GM19372 (cell line): ENCODE measurements at regions not wholly inside any gene's neighbourhood (a gene's known extent, or its start where the extent isn't known, plus 50 kb on each side); places are given as distances from the start of the nearest gene placed in this dataset.

ENCODE experiments used
- ATAC-seq: cut with Tn5 transposase; IDR thresholded peaks from one replicate; pipeline ENCODE4 v1.9.1; 2021; ENCODE audit warnings: mild to moderate bottlenecking, low read depth, moderate library complexity; ENCODE audit not compliant: unreplicated experiment

DNA sequence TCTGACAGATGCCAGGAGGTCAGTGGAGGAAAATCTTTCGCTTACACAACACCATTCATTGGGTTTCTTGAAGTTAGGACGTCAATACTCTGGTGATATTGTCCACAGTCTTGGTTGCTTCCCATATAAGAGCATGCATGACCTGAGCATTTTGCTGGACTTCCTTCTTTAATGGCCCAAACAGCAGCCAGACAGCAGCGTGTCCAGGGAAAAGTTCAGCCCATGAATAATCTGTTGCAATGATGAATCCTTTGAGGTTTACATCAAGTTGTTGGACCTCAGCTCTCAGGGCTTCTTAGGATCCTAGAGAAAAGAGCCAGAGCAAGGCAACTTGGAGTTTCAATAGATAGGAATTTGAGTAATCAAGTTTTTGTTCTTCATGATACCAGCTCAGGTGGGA, 155.6 kb upstream of the MGAT5 start:
- ATAC-seq, result no peak

GRCh38 chr2:134099273-134099672, 154.6 kb upstream of the MGAT5 start:
- ATAC-seq, result no peak

GRCh38 chr2:134103196-134103595, 150.7 kb upstream of the MGAT5 start:
- no peak for ATAC-seq

- ATAC-seq, result no peak
These were observed 149.1 kb upstream of the MGAT5 start for GRCh38 chr2:134104754-134105153.

- no peak for ATAC-seq
These were observed 146.5 kb upstream of the MGAT5 start for GRCh38 chr2:134107402-134107801.

DNA sequence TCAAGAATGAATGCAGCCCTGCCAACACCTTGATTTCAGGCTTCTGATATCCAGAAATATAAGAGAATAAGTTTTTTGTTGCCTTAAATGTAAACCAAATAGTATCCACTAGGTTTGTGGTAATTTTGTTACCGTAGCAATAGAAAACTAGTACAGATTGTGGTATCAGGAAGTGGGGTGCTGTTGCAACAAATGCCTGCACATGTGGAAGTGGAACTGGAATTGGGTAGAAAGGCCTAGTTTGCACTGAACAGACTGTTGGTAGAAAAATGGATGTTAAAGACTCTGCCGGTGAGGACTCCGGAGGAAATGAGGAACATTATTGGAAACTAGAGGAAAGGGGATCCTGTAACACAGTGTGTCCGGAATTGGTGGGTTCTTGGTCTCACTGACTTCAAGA, 145.8 kb upstream of the MGAT5 start:
- no peak for ATAC-seq

GRCh38 chr2:134109246-134109645, 144.6 kb upstream of the MGAT5 start:
- no peak for ATAC-seq

DNA sequence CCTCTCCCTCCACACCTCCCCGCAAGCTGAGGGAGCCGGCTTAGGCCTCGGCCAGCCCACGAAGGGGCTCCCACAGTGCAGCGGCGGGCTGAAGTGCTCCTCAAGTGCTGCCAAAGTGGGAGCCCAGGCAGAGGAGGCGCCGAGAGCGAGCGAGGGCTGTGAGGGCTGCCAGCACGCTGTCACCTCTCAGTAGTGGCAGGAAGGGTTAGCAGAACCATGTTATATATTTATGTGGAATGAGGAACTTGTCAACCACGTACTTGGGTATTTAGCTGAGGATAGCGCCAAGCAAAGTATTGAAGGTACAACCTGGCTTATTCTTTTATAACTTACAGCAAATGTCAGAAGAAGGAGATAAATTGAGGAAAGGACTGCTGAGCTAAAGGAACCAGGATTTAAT, 144.1 kb upstream of the MGAT5 start:
- ATAC-seq, result no peak

DNA sequence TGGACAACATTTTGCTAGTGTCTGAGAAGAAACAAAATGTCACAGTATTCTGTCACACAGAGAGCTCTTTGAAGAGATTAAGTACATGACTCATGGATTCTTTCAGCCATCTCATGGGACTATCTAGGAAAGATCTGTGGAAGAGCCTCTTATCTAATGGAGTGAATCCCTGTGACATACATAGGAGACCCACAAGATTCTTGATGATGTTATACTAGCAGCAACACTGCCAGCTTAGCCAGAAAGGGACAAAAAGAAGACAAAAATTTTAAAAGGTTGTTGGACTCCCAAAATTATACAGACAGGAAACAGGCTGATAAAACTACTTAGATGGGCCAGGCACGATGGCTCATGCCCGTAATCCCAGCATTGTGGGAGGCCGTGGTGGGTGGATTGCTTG, 143.3 kb upstream of the MGAT5 start:
- ATAC-seq, result no peak

DNA sequence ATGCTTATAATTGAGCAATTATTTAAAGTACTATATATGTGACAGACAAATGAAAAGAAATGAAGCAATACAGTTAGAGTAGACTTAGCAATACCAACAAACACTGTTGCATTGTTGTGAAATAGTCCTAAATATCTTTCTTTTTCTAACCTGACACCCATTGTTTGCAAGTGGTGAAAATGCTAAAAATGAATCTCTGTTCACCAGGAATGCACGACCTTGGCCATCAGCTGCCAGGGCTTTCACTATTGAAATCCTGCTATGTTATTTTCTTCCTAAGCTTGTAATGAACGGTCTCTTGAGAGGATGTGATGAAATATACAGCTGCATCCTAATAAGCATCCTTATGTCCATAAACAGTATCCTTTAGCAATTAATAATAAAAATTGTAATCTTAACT, 136.2 kb upstream of the MGAT5 start:
- no peak for ATAC-seq

GRCh38 chr2:134118279-134119116, 135.4 kb upstream of the MGAT5 start:
- peak; percentile 32 for ATAC-seq

DNA sequence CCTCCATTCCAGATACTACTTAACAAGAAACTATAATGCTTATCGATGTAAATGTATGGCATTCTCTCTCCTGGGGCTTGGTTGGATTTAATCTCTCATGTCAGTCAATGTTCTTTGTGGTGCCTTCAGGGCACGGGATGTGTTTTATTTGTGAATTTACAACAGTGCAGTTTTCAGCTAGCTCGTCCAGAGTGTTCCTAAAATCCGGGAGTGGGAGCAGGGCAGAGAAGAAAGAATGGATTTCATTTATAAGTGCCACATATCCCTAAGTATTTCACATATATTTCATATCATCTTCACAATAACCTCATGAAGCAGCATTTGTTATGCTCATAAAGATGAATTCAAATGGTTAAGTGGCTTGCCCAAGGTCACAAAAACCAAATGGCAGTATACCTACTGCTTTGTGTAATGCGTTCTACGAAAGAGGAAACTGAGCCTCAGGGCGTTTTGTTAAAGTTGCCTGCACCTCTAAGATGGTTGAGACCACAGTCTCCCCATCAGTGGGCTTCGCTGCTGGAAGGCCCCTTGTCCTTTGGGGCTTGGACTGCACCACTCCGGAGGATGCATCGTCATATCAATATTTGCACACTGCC, 134.7 kb upstream of the MGAT5 start:
- ATAC-seq, result peak; percentile 14

GRCh38 chr2:134119713-134120405, 134.0 kb upstream of the MGAT5 start:
- ATAC-seq, result peak; percentile 52

DNA sequence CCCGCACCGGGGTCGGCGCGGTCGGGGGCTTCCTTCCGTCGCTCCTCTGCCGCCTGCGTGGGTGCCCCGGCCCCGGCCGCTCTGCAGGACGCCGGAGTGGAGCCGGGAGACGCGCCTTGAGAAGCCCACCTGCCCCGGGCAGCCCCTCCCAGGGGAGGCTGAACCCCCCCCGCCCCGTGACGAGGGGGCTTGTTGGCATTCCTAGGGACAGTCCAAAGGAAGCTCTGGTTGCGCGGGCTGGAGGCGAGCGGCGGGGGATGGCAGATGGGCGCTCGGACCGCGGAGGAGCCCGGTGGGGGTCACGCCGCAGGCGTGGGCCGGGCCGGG, 133.5 kb upstream of the MGAT5 start:
- ATAC-seq, result no peak

DNA sequence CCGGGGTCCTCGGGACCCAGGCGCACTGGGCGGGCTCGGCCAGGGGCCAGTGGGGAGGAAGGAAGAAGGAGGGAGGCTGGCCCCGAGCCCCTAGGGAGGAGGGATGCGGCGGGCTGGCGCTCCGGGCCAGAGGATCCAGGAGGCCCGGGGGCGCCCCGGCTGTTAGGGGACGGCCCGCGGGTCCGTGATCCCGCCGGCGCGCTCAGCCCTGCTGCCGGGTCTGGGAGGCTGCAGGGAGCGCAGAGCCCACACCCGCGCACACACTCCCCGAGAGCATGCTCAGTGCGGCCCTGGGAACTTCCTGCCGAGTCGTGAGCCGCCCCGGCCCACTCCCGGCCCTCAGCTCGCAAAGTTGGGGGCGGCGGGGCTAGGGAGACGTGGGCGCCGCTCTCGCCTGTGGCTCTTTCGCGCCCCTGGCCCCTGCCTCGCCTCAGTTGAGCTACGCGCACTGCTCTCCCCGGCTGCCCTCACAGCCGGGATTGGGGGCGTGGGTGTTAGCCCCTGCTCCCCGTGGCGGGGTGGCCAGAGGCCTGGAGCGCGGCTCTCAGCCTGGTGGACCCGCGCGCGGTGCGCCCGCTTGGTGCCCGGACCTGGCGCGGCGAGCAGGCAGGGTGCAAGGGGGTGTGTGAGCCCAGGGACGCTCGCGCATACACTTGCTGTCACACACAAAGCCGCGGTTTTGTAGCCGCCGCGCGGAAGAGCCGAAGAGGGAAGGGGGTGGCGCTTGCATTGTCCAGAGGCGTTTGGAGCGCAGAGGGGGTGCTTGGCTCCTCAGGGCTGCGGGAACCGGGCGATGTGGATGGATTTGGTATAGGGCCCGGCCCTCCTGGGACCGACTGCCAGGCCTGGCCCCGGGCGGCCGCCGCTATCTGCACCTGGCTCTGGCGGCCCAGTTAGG, 132.9 kb upstream of the MGAT5 start:
- ATAC-seq, result peak; percentile 53

DNA sequence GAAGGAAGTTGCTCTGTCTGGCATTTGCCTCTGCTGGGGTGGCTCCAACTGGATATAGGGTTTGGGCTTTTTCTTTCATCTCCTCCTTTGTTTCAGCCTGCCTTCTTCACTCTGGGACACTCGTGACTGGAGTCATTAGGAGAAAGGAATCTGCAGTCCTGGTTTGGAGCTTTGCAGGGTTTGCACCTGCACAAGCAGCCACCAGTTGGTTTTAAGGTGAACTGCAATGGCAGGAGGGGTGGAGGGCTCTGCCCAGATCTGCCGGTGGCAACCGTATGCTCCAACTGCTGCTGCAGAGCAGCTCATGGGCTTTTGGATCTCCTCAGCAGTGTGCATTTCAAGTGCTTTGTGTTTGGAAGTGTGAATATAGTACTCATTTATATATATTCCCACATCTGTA, 131.3 kb upstream of the MGAT5 start:
- no peak for ATAC-seq

- no peak for ATAC-seq
These were observed 130.5 kb upstream of the MGAT5 start for GRCh38 chr2:134123332-134123731.

- no peak for ATAC-seq
These were observed 129.7 kb upstream of the MGAT5 start for GRCh38 chr2:134124047-134124753.

- no peak for ATAC-seq
These were observed 126.4 kb upstream of the MGAT5 start for GRCh38 chr2:134127496-134127895.

- no peak for ATAC-seq
These were observed 125.1 kb upstream of the MGAT5 start for GRCh38 chr2:134128746-134129145.
